H1 (cell line): ENCODE measurements at regions not wholly inside any gene's neighbourhood (a gene's known extent, or its start where the extent isn't known, plus 50 kb on each side); places are given as distances from the start of the nearest gene placed in this dataset.

ENCODE experiments used
- BACH1 ChIP-seq: IDR thresholded peaks from 2 replicates; pipeline ENCODE4 v1.6.1; 2012; ENCODE audit warnings: low read length, improper control_type of control experiment
- CHD7 ChIP-seq: fragments of 300-600 bp; sonication (generic); IDR thresholded peaks from 2 replicates; pipeline ENCODE4 v1.7.1; 2012; ENCODE audit warnings: low read length, moderate library complexity, mild to moderate bottlenecking, inconsistent platforms; ENCODE audit not compliant: insufficient replicate concordance
- CTBP2 ChIP-seq: IDR thresholded peaks from 2 replicates; pipeline ENCODE4 v1.7.0; 2011; ENCODE audit warnings: borderline replicate concordance, mild to moderate bottlenecking, moderate library complexity, mixed read lengths, low read length; ENCODE audit not compliant: insufficient read depth, insufficient read length
- FOSL1 ChIP-seq: IDR thresholded peaks from 2 replicates; pipeline ENCODE4 v1.6.1; 2011; ENCODE audit warnings: mild to moderate bottlenecking, low read depth, low read length, moderate library complexity; ENCODE audit not compliant: insufficient read depth
- GTF2F1 ChIP-seq: IDR thresholded peaks from 2 replicates; pipeline ENCODE4 v1.6.1; 2012; ENCODE audit warnings: low read depth, low read length, improper control_type of control experiment, borderline replicate concordance
- HDAC6 ChIP-seq: IDR thresholded peaks from one replicate; pipeline ENCODE4 v1.7.1; 2012; ENCODE audit warnings: low read depth, mild to moderate bottlenecking, inconsistent platforms, low read length, moderate library complexity
- RXRA ChIP-seq: IDR thresholded peaks from 2 replicates; pipeline ENCODE4 v1.6.1; 2011; ENCODE audit warnings: low read depth, mild to moderate bottlenecking, low read length, moderate library complexity; ENCODE audit not compliant: insufficient read depth
- SRF ChIP-seq: IDR thresholded peaks from 2 replicates; pipeline ENCODE4 v1.6.1; 2011; ENCODE audit warnings: mild to moderate bottlenecking, low read depth, low read length, moderate library complexity
- TEAD4 ChIP-seq: IDR thresholded peaks from 2 replicates; pipeline ENCODE4 v1.6.1; 2012; ENCODE audit warnings: low read depth, low read length, inconsistent platforms, mixed read lengths
- YY1 ChIP-seq: IDR thresholded peaks from 2 replicates; pipeline ENCODE4 v1.6.1; 2011; ENCODE audit warnings: low read depth, mild to moderate bottlenecking, low read length

DNA sequence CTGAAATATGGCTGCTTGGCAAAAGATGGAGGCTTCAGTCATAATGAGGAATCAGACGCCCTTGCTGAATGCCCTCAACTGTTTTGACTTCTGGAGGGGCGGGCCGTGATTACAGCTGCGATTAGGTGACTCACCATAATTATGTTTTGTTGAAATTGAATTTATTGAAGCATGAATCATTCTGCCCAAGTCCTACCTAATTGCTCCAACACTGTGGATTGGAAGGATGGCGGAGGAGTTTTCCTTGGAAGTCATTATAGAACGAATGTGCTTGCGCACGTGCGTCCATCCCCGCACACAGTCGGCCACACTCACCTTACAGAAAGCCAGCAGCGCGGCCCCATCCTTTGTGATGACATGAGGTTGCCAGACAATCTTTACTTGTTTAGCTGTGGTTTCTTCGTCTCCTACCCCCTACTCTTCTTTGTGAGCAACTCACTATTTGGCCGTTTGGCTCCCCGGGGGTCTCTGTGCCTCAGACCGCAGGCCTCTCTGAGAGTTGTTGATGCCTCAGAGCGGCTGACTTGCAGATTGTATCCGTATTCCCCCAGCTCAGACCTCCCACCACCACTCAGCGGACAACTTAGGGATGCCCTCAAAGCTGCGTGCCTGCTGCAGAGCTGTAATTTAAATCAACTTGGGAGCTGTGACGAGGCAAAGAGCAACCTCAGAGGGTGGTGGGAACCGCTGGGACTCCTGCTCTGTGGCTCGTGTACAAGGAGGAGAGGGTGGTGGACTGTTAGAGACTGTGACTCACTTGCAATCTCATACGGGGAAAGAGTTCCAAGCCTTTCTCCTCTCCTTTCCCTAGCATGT is 513.4 kb downstream of the TNS1 start (continued):
- no peak for TF ChIP-seq CHD7
- no peak for TF ChIP-seq SRF
- no peak for TF ChIP-seq CTBP2
- no peak for TF ChIP-seq FOSL1
- no peak for TF ChIP-seq HDAC6
- TF ChIP-seq YY1: no peak
- TF ChIP-seq TEAD4: no peak
- TF ChIP-seq GTF2F1: no peak
- no peak for TF ChIP-seq RXRA
- TF ChIP-seq BACH1: no peak
